Breast epithelium (tissue), 4 donors: ENCODE measurements at regions not wholly inside any gene's neighbourhood (a gene's known extent, or its start where the extent isn't known, plus 50 kb on each side); places are given as distances from the start of the nearest gene placed in this dataset.

ENCODE experiments used
- DNase-seq, 2 donors: peaks; one replicate each; pipeline ENCODE4 v3.0.0-alpha.2; 2019; ENCODE audit warnings: low spot score in 2 of 2
- H3K27ac ChIP-seq, 2 donors: fragments of 200-600 bp; sonication (generic) in 1 of 2; one replicate each; pipeline ENCODE4 v1.5.1; 2016 to 2019; ENCODE audit warnings: mild to moderate bottlenecking in 1 of 2
- H3K27me3 ChIP-seq, 2 donors: fragments of 200-600 bp; sonication (generic) in 1 of 2; one replicate each; pipeline versions ENCODE4 v1.5.1 to v1.6.0; 2017 to 2019; ENCODE audit warnings: control low read depth in 1 of 2, mild to moderate bottlenecking in 1 of 2
- H3K36me3 ChIP-seq: fragments of 200-600 bp; one replicate; pipeline ENCODE4 v1.5.1; 2019
- H3K4me1 ChIP-seq, 2 donors: fragments of 200-600 bp; sonication (generic); one replicate each; pipeline ENCODE4 v1.5.1; 2016 to 2019; ENCODE audit warnings: control low read depth in 1 of 2
- H3K4me3 ChIP-seq, 3 donors: fragments of 200-600 bp; sonication (generic); 1 replicate in 2 of 3; 2 replicates in 1 of 3; pipeline ENCODE4 v1.5.1; 2016 to 2019; ENCODE audit warnings: mild to moderate bottlenecking in 3 of 3, moderate library complexity in 2 of 3
- H3K9me3 ChIP-seq, 2 donors: fragments of 200-600 bp; sonication (generic) in 1 of 2; one replicate each; pipeline ENCODE4 v1.5.1; 2016 to 2019; ENCODE audit warnings: control low read depth in 1 of 2
- CTCF ChIP-seq, 3 donors: fragments of 450-650 bp; IDR thresholded peaks; one replicate each; pipeline ENCODE4 v1.5.1; 2016 to 2017; ENCODE audit warnings: antibody characterized with exemption in 3 of 3, mild to moderate bottlenecking in 3 of 3, moderate library complexity in 3 of 3
- POLR2A ChIP-seq: fragments of 450-650 bp; IDR thresholded peaks from one replicate; pipeline ENCODE4 v1.6.1; 2016; ENCODE audit warnings: antibody characterized with exemption, mild to moderate bottlenecking, moderate library complexity
- POLR2AphosphoS5 ChIP-seq, 3 donors: sonication (generic); formaldehyde crosslinking; IDR thresholded peaks; one replicate each; pipeline ENCODE4 v1.6.1; 2017; ENCODE audit warnings: antibody characterized with exemption in 3 of 3
- intact Hi-C: fragments of 100-400 bp; cut with DNase I; formaldehyde crosslinking; loops from one replicate; pipeline ENCODE4 v1.15.1; 2023; ENCODE audit warnings: low total_unique reads

DNA sequence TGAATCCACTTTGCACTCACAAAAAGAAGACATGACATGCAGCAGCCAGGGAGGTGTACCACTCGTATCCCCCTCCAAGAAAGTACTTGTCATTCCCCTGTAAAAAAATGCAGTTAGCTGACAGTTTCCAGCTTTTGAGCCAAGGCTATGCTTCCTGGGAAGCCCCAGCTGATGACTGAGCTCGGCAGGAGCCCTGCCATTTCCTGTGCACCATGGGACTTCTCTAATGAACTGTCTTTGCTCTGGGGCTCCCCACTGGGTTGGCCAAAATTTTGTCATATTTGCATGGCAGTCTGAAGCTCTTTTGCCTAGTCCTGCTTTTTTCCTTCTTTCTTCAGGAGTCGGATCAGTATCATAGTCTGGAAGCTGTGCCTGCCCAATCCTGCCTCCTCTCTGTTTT, 104.5 kb upstream of the MAOA start:
- Histone ChIP-seq H3K36me3 (no peaks in the 10 kb centered on the region), H3K4me1 (no peaks in the 10 kb centered on the region), H3K4me3 (no peak overlapping the region), H3K9me3 (no peaks in the 10 kb centered on the region), H3K27me3 (peaks cover 0 to 36% of the 10 kb centered on the region in 2 donors), H3K27ac (no peak overlapping the region)
- no peak for DNase-seq
- TF ChIP-seq CTCF (IDR thresholded peaks at IDR 0.05) (no peak), POLR2AphosphoS5 (IDR thresholded peaks at IDR 0.05) (no peak), POLR2A (no peak)
- intact Hi-C loops = no loop called here

DNA sequence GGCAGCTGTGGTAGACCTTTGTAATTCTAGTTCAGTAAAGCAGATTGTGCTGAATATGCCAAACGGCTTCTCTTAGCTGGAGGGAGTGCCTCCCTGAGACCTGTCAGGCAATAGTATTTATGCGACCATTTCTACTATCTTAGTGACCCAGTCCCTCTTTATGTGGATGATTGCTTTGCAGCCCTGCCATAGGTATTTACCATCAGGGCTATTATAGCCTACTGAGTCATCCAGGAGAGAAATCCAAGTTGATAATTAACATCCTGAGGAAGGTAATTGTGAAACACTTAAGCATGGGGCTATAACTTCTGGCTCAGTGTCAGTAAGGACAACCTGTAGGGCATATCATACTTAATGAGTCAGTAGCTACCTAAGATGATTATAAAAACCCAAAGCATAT, 103.9 kb upstream of the MAOA start:
- H3K4me1 ChIP-seq = no peaks in the 10 kb centered on the region
- H3K4me3 ChIP-seq = no peak overlapping the region
- peaks cover 0 to 36% of the 10 kb centered on the region in 2 donors for H3K27me3 ChIP-seq
- no peak for TF ChIP-seq POLR2AphosphoS5 (IDR thresholded peaks at IDR 0.05)
- no peak for TF ChIP-seq POLR2A
- TF ChIP-seq CTCF (IDR thresholded peaks at IDR 0.05) = no peak
- no peak for DNase-seq
- no peaks in the 10 kb centered on the region for H3K9me3 ChIP-seq
- no peak overlapping the region for H3K27ac ChIP-seq
- intact Hi-C loops = no loop called here
- no peaks in the 10 kb centered on the region for H3K36me3 ChIP-seq

GRCh38 chrX:43552703-43553102, 103.4 kb upstream of the MAOA start:
- no peak for TF ChIP-seq CTCF (IDR thresholded peaks at IDR 0.05)
- Histone ChIP-seq H3K9me3 (no peaks in the 10 kb centered on the region), H3K27ac (no peak overlapping the region), H3K36me3 (no peaks in the 10 kb centered on the region), H3K27me3 (peaks cover 0 to 35% of the 10 kb centered on the region in 2 donors), H3K4me1 (no peaks in the 10 kb centered on the region), H3K4me3 (no peak overlapping the region)
- DNase-seq = no peak
- intact Hi-C loops = no loop called here

DNA sequence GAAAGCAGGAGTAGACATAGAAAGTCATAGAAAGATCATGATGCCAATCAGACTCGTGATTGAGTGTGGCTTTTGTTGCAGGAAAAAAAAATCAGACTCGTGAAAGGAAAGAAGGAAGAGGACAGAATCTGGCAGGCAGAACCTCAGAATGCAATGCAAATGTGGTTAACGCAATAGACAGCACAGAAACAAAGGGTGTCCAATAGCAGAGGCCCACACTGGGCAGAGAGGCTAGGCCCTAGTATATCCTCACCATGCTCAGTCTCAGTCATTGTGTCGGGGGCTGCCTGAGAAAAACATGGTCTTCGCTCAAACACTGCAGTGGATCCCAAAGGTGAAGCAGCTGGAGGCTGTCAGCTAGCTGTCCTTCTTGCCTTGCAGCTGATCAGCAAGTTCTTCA, 102.8 kb upstream of the MAOA start:
- no peaks in the 10 kb centered on the region for H3K36me3 ChIP-seq
- no peak overlapping the region for H3K27ac ChIP-seq
- intact Hi-C loops = no loop called here
- H3K27me3 ChIP-seq = peaks cover 0 to 30% of the 10 kb centered on the region in 2 donors
- TF ChIP-seq POLR2AphosphoS5 (IDR thresholded peaks at IDR 0.05) (no peak), CTCF (IDR thresholded peaks at IDR 0.05) (no peak), POLR2A (no peak)
- no peak overlapping the region for H3K4me3 ChIP-seq
- no peak for DNase-seq
- H3K9me3 ChIP-seq = no peaks in the 10 kb centered on the region
- no peaks in the 10 kb centered on the region for H3K4me1 ChIP-seq

- intact Hi-C loops = no loop called here
- TF ChIP-seq CTCF (IDR thresholded peaks at IDR 0.05) = no peak
- no peak for TF ChIP-seq POLR2AphosphoS5 (IDR thresholded peaks at IDR 0.05)
- TF ChIP-seq POLR2A = no peak
- peaks cover 0 to 20% of the 10 kb centered on the region in 2 donors for H3K27me3 ChIP-seq
- H3K9me3 ChIP-seq = no peaks in the 10 kb centered on the region
- peak overlapping the region in 1 of 2 donors; percentile 36 for H3K27ac ChIP-seq
- DNase-seq = no peak
- no peaks in the 10 kb centered on the region for H3K4me1 ChIP-seq
- no peak overlapping the region for H3K4me3 ChIP-seq
- no peaks in the 10 kb centered on the region for H3K36me3 ChIP-seq
These were observed 99.9 kb upstream of the MAOA start for GRCh38 chrX:43556207-43556606.
